22Rv1 (cell line): ENCODE measurements at regions not wholly inside any gene's neighbourhood (a gene's known extent, or its start where the extent isn't known, plus 50 kb on each side); places are given as distances from the start of the nearest gene placed in this dataset.
"Not testable (repeated sequence)": the region's sequence is repeated elsewhere in the genome, so short reads cannot be mapped to it uniquely, and the experiment has no call there.

Experiments used
- ZFX ChIP-seq: fragments of 450-650 bp; IDR thresholded peaks from 2 replicates; pipeline ENCODE4 v1.6.1; 2017; ENCODE audit warnings: antibody characterized with exemption, borderline replicate concordance
- TF ChIP-seq, protein P1 (sequence below): fragments of 450-650 bp; IDR thresholded peaks from 2 replicates; pipeline ENCODE4 v1.5.1; 2017; ENCODE audit warnings: mild to moderate bottlenecking

DNA sequence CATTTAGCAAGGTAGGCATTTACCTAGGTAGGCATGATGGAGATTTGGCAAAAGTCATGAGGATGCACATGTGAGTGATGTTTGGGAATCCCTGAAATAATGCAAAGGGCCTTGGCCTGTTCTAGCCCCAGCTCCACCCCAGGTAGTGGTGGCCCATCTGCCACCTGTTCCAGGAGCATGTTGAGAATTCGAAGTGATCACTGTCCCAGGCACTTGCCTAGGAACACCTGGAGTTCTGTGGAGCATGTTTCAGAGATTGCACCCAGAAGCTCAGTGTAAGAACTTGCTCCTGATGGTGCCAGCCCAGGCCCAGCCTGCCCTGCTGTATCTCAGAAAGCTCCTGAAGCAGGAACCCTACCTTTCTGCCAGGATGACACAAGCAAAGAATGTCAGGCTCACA is 211.6 kb upstream of the ZNF469 start:
- TF ChIP-seq, protein P1, sequence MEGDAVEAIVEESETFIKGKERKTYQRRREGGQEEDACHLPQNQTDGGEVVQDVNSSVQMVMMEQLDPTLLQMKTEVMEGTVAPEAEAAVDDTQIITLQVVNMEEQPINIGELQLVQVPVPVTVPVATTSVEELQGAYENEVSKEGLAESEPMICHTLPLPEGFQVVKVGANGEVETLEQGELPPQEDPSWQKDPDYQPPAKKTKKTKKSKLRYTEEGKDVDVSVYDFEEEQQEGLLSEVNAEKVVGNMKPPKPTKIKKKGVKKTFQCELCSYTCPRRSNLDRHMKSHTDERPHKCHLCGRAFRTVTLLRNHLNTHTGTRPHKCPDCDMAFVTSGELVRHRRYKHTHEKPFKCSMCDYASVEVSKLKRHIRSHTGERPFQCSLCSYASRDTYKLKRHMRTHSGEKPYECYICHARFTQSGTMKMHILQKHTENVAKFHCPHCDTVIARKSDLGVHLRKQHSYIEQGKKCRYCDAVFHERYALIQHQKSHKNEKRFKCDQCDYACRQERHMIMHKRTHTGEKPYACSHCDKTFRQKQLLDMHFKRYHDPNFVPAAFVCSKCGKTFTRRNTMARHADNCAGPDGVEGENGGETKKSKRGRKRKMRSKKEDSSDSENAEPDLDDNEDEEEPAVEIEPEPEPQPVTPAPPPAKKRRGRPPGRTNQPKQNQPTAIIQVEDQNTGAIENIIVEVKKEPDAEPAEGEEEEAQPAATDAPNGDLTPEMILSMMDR: not testable (repeated sequence)
- not testable (repeated sequence) for TF ChIP-seq ZFX
